ENCODE measurements at regions not wholly inside any gene's neighbourhood (a gene's known extent, or its start where the extent isn't known, plus 50 kb on each side); places are given as distances from the start of the nearest gene placed in this dataset.
A peak's percentile ranks its signal among the peaks of the same experiment; 100 is the strongest.

- Histone ChIP-seq H3K9me3 (ENCODE audit: control insufficient read depth in 4 of 4, insufficient read depth in 3 of 4, low read length in 3 of 4) (no peaks in the 10 kb centered on the region), H3K4me3 (no peak overlapping the region), H3K9ac (ENCODE audit: insufficient read depth in 1 of 2, low read length in 2 of 2) (no peak overlapping the region), H3K4me1 (ENCODE audit: control insufficient read depth in 5 of 5, insufficient read depth in 5 of 5, low read length in 5 of 5) (peaks cover 0 to 5% (median 0%) of the 10 kb centered on the region in 5 donors), H3K27ac (ENCODE audit: low read depth in 1 of 2, low read length in 1 of 2) (no peak overlapping the region), H3K36me3 (ENCODE audit: control insufficient read depth in 4 of 4, insufficient read depth in 4 of 4, low read length in 4 of 4) (no peaks in the 10 kb centered on the region), H3K27me3 (ENCODE audit: control insufficient read depth in 3 of 3, insufficient read depth in 3 of 3, low read length in 2 of 3) (no peaks in the 10 kb centered on the region)
- no peak for TF ChIP-seq CTCF (IDR thresholded peaks at IDR 0.05; ENCODE audit: control extremely low read depth, extremely low read depth)
- WGBS, 2 donors, result 26 to 51% methylated on average over 1 of the region's 1 CpG
- DNase-seq (no peak), ATAC-seq (ENCODE audit: insufficient read depth, low FRiP score) (no peak)
Measured at GRCh38 chr18:30766053-30766452, 276.5 kb downstream of the DSC3 start.

GRCh38 chr18:30765247-30765646 is 277.3 kb downstream of the DSC3 start:
- H3K9ac ChIP-seq (ENCODE audit: insufficient read depth in 1 of 2, low read length in 2 of 2), result no peak overlapping the region
- ATAC-seq (ENCODE audit: insufficient read depth, low FRiP score) (no peak), DNase-seq (no peak)
- no peaks in the 10 kb centered on the region for H3K9me3 ChIP-seq (ENCODE audit: control insufficient read depth in 4 of 4, insufficient read depth in 3 of 4, low read length in 3 of 4)
- H3K4me1 ChIP-seq (ENCODE audit: control insufficient read depth in 5 of 5, insufficient read depth in 5 of 5, low read length in 5 of 5), result peaks cover 0 to 5% (median 0%) of the 10 kb centered on the region in 5 donors
- TF ChIP-seq CTCF (IDR thresholded peaks at IDR 0.05; ENCODE audit: control extremely low read depth, extremely low read depth), result no peak
- no peak overlapping the region for H3K27ac ChIP-seq (ENCODE audit: low read depth in 1 of 2, low read length in 1 of 2)
- H3K4me3 ChIP-seq, result no peak overlapping the region
- no peaks in the 10 kb centered on the region for H3K27me3 ChIP-seq (ENCODE audit: control insufficient read depth in 3 of 3, insufficient read depth in 3 of 3, low read length in 2 of 3)
- 67 to 72% methylated on average over 4 of the region's 4 CpGs for WGBS, 2 donors
- H3K36me3 ChIP-seq (ENCODE audit: control insufficient read depth in 4 of 4, insufficient read depth in 4 of 4, low read length in 4 of 4), result no peaks in the 10 kb centered on the region

- no peaks in the 10 kb centered on the region for H3K9me3 ChIP-seq (ENCODE audit: control insufficient read depth in 4 of 4, insufficient read depth in 3 of 4, low read length in 3 of 4)
- WGBS, 2 donors, result 20% methylated on average over 3 of the region's 3 CpGs
- H3K36me3 ChIP-seq (ENCODE audit: control insufficient read depth in 4 of 4, insufficient read depth in 4 of 4, low read length in 4 of 4), result no peaks in the 10 kb centered on the region
- ATAC-seq (ENCODE audit: insufficient read depth, low FRiP score), result peak; percentile 38
- no peak overlapping the region for H3K4me3 ChIP-seq
- DNase-seq, result peak in 2 of 3 donors; percentile 38 to 43
- H3K4me1 ChIP-seq (ENCODE audit: control insufficient read depth in 5 of 5, insufficient read depth in 5 of 5, low read length in 5 of 5), result peaks cover 0 to 5% (median 0%) of the 10 kb centered on the region in 5 donors
- no peak overlapping the region for H3K27ac ChIP-seq (ENCODE audit: low read depth in 1 of 2, low read length in 1 of 2)
- no peaks in the 10 kb centered on the region for H3K27me3 ChIP-seq (ENCODE audit: control insufficient read depth in 3 of 3, insufficient read depth in 3 of 3, low read length in 2 of 3)
- no peak overlapping the region for H3K9ac ChIP-seq (ENCODE audit: insufficient read depth in 1 of 2, low read length in 2 of 2)
- TF ChIP-seq CTCF (IDR thresholded peaks at IDR 0.05; ENCODE audit: control extremely low read depth, extremely low read depth), result no peak
Measured at GRCh38 chr18:30763902-30764350, 278.6 kb downstream of the DSC3 start.

- Histone ChIP-seq H3K27me3 (ENCODE audit: control insufficient read depth in 3 of 3, insufficient read depth in 3 of 3, low read length in 2 of 3) (no peaks in the 10 kb centered on the region), H3K9me3 (ENCODE audit: control insufficient read depth in 4 of 4, insufficient read depth in 3 of 4, low read length in 3 of 4) (peaks cover 0 to 3% (median 0%) of the 10 kb centered on the region in 4 donors), H3K9ac (ENCODE audit: insufficient read depth in 1 of 2, low read length in 2 of 2) (no peak overlapping the region), H3K36me3 (ENCODE audit: control insufficient read depth in 4 of 4, insufficient read depth in 4 of 4, low read length in 4 of 4) (no peaks in the 10 kb centered on the region), H3K27ac (ENCODE audit: low read depth in 1 of 2, low read length in 1 of 2) (no peak overlapping the region), H3K4me1 (ENCODE audit: control insufficient read depth in 5 of 5, insufficient read depth in 5 of 5, low read length in 5 of 5) (no peaks in the 10 kb centered on the region), H3K4me3 (no peak overlapping the region)
- DNase-seq, result peak in 1 of 3 donors; percentile 4
- TF ChIP-seq CTCF (IDR thresholded peaks at IDR 0.05; ENCODE audit: control extremely low read depth, extremely low read depth), result no peak
- no peak for ATAC-seq (ENCODE audit: insufficient read depth, low FRiP score)
Measured at GRCh38 chr18:30754846-30755245, 287.7 kb downstream of the DSC3 start.

Data from lung (tissue), 11 donors.